Stimulated activated naive CD8-positive, alpha-beta T cell treated with anti-CD3 and anti-CD28 coated beads, Interleukin-15, Interleukin-2, amounts not matched to agents 100 U/mL and 50 U/mL, for 24 hours (primary cell): ENCODE measurements at regions not wholly inside any gene's neighbourhood (a gene's known extent, or its start where the extent isn't known, plus 50 kb on each side); places are given as distances from the start of the nearest gene placed in this dataset.

Source experiments
- ATAC-seq: fragments of 150-1000 bp; cut with Tn5 transposase; one replicate; pipeline ENCODE4 v1.10.0; 2021
- DNase-seq: peaks from one replicate; pipeline ENCODE4 v3.0.0; 2021

GRCh38 chr6:43903739-43904290 lies 133.8 kb downstream of the VEGFA start:
- DNase-seq (no peak), ATAC-seq (no peak)

GRCh38 chr6:43901733-43902230 lies 131.8 kb downstream of the VEGFA start:
- DNase-seq = no peak
- no peak for ATAC-seq

GRCh38 chr6:43900916-43901732 lies 131.1 kb downstream of the VEGFA start:
- DNase-seq (no peak), ATAC-seq (no peak)

- DNase-seq (no peak), ATAC-seq (no peak)
Observed at GRCh38 chr6:43900560-43900915, 130.5 kb downstream of the VEGFA start.

GRCh38 chr6:43899830-43900229 lies 129.8 kb downstream of the VEGFA start:
- ATAC-seq = no peak
- DNase-seq = no peak

GRCh38 chr6:43898358-43899131 lies 128.5 kb downstream of the VEGFA start:
- ATAC-seq (no peak), DNase-seq (no peak)

- no peak for DNase-seq
- no peak for ATAC-seq
Observed at GRCh38 chr6:43897571-43898302, 127.7 kb downstream of the VEGFA start.

GRCh38 chr6:43896329-43897255 lies 126.6 kb downstream of the VEGFA start:
- no peak for DNase-seq
- ATAC-seq = no peak

- DNase-seq = no peak
- no peak for ATAC-seq
Observed at GRCh38 chr6:43895656-43896328, 125.8 kb downstream of the VEGFA start.

- DNase-seq (no peak), ATAC-seq (no peak)
Observed at GRCh38 chr6:43893073-43893472, 123.1 kb downstream of the VEGFA start.

GRCh38 chr6:43891072-43891870 lies 121.3 kb downstream of the VEGFA start:
- DNase-seq (no peak), ATAC-seq (no peak)

- no peak for DNase-seq
- ATAC-seq = no peak
Observed at GRCh38 chr6:43890197-43891062, 120.4 kb downstream of the VEGFA start.

GRCh38 chr6:43887906-43888683 lies 118.1 kb downstream of the VEGFA start:
- DNase-seq (no peak), ATAC-seq (no peak)

GRCh38 chr6:43887340-43887858 lies 117.4 kb downstream of the VEGFA start:
- ATAC-seq (no peak), DNase-seq (no peak)

- ATAC-seq (no peak), DNase-seq (no peak)
Observed at GRCh38 chr6:43886717-43887339, 116.8 kb downstream of the VEGFA start.

- DNase-seq = no peak
- ATAC-seq = no peak
Observed at GRCh38 chr6:43886067-43886461, 116.1 kb downstream of the VEGFA start.

GRCh38 chr6:43885399-43886066 lies 115.5 kb downstream of the VEGFA start:
- DNase-seq (no peak), ATAC-seq (no peak)
